ENCODE measurements at regions not wholly inside any gene's neighbourhood (a gene's known extent, or its start where the extent isn't known, plus 50 kb on each side); places are given as distances from the start of the nearest gene placed in this dataset.

GRCh38 chr21:19712441-19712840 is 1285.8 kb upstream of the NCAM2 start:
- TF ChIP-seq CTCF (IDR thresholded peaks at IDR 0.05; ENCODE audit: low read length): no peak
- TF ChIP-seq EZH2 (optimal IDR thresholded peaks at IDR 0.05; ENCODE audit: low read depth, low read length): no peak
- TF ChIP-seq EZH2phosphoT487 (IDR thresholded peaks at IDR 0.05; ENCODE audit: low read length): no peak
- no peaks in the 10 kb centered on the region for H3K9me2 ChIP-seq (replicated peaks; ENCODE audit: insufficient read depth, low read length)
- H3F3A ChIP-seq (ENCODE audit: insufficient read depth, low read length): no peaks in the 10 kb centered on the region
- no peaks in the 10 kb centered on the region for H3K4me1 ChIP-seq (ENCODE audit: low read length)
- H3K27me3 ChIP-seq (replicated peaks; ENCODE audit: insufficient read depth, low read length): no peaks in the 10 kb centered on the region; the same call in 1 of the 2 replicates
- no peak overlapping the region for H3K27ac ChIP-seq (ENCODE audit: low read length)
- no peaks in the 10 kb centered on the region for H3K36me3 ChIP-seq (replicated peaks; ENCODE audit: insufficient read depth, low read length)
- no peak overlapping the region for H3K4me2 ChIP-seq (ENCODE audit: low read depth, low read length)
- no peak overlapping the region for H2AFZ ChIP-seq (ENCODE audit: low read length)
- no peak for DNase-seq
- no peak overlapping the region for H3K9ac ChIP-seq (ENCODE audit: low read length)
- H3K9me3 ChIP-seq (replicated peaks; ENCODE audit: insufficient read depth, low read length): no peaks in the 10 kb centered on the region
- H3K4me3 ChIP-seq (ENCODE audit: low read length): no peak overlapping the region
- no peaks in the 10 kb centered on the region for H3K79me2 ChIP-seq (ENCODE audit: low read length)
- H4K20me1 ChIP-seq (ENCODE audit: insufficient read depth, low read length): no peaks in the 10 kb centered on the region

- H3F3A ChIP-seq (ENCODE audit: insufficient read depth, low read length): no peaks in the 10 kb centered on the region
- H4K20me1 ChIP-seq (ENCODE audit: insufficient read depth, low read length): no peaks in the 10 kb centered on the region
- no peak overlapping the region for H3K4me2 ChIP-seq (ENCODE audit: low read depth, low read length)
- no peak for TF ChIP-seq EZH2phosphoT487 (IDR thresholded peaks at IDR 0.05; ENCODE audit: low read length)
- TF ChIP-seq EZH2 (optimal IDR thresholded peaks at IDR 0.05; ENCODE audit: low read depth, low read length): no peak
- TF ChIP-seq CTCF (IDR thresholded peaks at IDR 0.05; ENCODE audit: low read length): no peak
- no peak for DNase-seq
- H3K9me3 ChIP-seq (replicated peaks; ENCODE audit: insufficient read depth, low read length): no peaks in the 10 kb centered on the region
- no peak overlapping the region for H3K9ac ChIP-seq (ENCODE audit: low read length)
- no peaks in the 10 kb centered on the region for H3K36me3 ChIP-seq (replicated peaks; ENCODE audit: insufficient read depth, low read length)
- H3K27ac ChIP-seq (ENCODE audit: low read length): no peak overlapping the region
- H3K9me2 ChIP-seq (replicated peaks; ENCODE audit: insufficient read depth, low read length): no peaks in the 10 kb centered on the region
- no peak overlapping the region for H2AFZ ChIP-seq (ENCODE audit: low read length)
- no peaks in the 10 kb centered on the region for H3K79me2 ChIP-seq (ENCODE audit: low read length)
- H3K4me3 ChIP-seq (ENCODE audit: low read length): no peak overlapping the region
- no peaks in the 10 kb centered on the region for H3K4me1 ChIP-seq (ENCODE audit: low read length)
- no peaks in the 10 kb centered on the region; the same call in 1 of the 2 replicates for H3K27me3 ChIP-seq (replicated peaks; ENCODE audit: insufficient read depth, low read length)
Measured at GRCh38 chr21:19713313-19713712, 1284.9 kb upstream of the NCAM2 start.

DNA sequence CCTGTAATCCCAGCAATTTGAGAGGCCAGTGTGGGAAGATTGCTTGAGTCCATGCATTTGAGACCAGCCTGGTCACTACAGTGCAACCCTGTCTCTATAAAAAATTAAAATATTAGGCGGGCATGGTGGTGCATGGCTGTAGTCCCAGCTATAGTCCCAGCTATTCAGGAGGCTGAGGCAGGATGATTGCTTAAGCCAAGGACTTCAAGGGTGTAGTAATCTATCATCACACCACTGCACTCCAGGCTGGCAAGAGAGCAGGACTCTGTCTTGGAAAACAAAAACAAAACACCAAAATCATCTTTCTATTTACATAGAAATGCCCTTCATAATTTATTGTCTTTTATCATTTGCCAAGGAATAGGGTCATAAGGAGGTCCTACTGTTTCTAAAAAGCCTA is 1274.1 kb upstream of the NCAM2 start:
- TF ChIP-seq EZH2 (optimal IDR thresholded peaks at IDR 0.05; ENCODE audit: low read depth, low read length): no peak
- TF ChIP-seq CTCF (IDR thresholded peaks at IDR 0.05; ENCODE audit: low read length): no peak
- TF ChIP-seq EZH2phosphoT487 (IDR thresholded peaks at IDR 0.05; ENCODE audit: low read length): no peak
- Histone ChIP-seq H3K79me2 (ENCODE audit: low read length) (no peaks in the 10 kb centered on the region), H3K27ac (ENCODE audit: low read length) (no peak overlapping the region), H3K4me1 (ENCODE audit: low read length) (no peaks in the 10 kb centered on the region), H3K9ac (ENCODE audit: low read length) (no peak overlapping the region), H3K36me3 (replicated peaks; ENCODE audit: insufficient read depth, low read length) (no peaks in the 10 kb centered on the region), H3K4me3 (ENCODE audit: low read length) (no peak overlapping the region), H4K20me1 (ENCODE audit: insufficient read depth, low read length) (no peaks in the 10 kb centered on the region), H3F3A (ENCODE audit: insufficient read depth, low read length) (no peaks in the 10 kb centered on the region), H3K4me2 (ENCODE audit: low read depth, low read length) (no peak overlapping the region), H2AFZ (ENCODE audit: low read length) (no peak overlapping the region), H3K27me3 (replicated peaks; ENCODE audit: insufficient read depth, low read length) (no peaks in the 10 kb centered on the region), H3K9me3 (replicated peaks; ENCODE audit: insufficient read depth, low read length) (no peaks in the 10 kb centered on the region), H3K9me2 (replicated peaks; ENCODE audit: insufficient read depth, low read length) (no peaks in the 10 kb centered on the region)
- DNase-seq: no peak

Data from MM.1S (cell line).